Muscle of arm (tissue), 1 donor: ENCODE measurements at regions not wholly inside any gene's neighbourhood (a gene's known extent, or its start where the extent isn't known, plus 50 kb on each side); places are given as distances from the start of the nearest gene placed in this dataset.
"Not testable (repeated sequence)": the region's sequence is repeated elsewhere in the genome, so short reads cannot be mapped to it uniquely, and the experiment has no call there.

Source experiments
- DNase-seq: peaks from one replicate; pipeline ENCODE4 v3.0.0-alpha.2; 2013

DNA sequence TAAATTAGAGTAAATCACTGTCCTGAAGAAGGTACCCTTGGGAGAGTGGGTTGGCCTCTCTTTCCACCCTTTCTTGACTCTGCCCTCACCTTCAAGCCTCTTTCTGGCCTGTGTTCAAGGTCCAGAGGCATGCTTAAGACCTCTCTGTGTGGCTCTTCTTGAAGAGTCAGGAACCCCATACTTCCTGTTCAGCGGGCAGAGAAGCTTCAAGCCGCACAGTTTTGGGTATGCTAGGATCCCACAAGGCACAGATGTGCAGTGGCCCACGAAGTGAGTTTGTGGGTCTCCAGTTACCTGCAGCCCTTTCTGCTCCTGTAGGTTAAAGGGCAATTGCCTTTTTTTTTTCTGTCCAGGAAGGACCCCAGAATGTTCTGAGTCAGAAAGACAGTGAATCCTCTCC lies 113.7 kb downstream of the PPIAL4A start:
- not testable (repeated sequence) for DNase-seq

DNA sequence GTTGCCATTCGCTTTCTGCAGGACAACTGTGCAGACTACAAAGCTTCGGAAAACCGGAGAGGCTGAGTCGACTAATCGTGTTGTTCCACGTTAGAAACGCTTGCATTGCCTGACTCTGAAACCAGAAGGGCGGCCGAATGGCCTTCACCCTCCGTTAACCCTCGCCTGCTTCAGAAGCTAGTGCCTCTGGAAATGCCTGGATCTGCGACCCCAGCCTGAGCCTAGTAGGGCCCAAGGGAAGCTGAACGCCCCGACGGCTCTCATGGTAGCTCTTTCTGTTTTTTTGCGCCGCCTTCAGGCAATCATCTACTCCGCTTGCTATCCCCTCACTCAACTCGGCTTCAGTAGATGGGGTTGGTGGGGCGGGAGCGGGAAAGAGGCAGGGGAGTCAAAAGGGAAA lies 117.3 kb downstream of the PPIAL4A start:
- not testable (repeated sequence) for DNase-seq

DNA sequence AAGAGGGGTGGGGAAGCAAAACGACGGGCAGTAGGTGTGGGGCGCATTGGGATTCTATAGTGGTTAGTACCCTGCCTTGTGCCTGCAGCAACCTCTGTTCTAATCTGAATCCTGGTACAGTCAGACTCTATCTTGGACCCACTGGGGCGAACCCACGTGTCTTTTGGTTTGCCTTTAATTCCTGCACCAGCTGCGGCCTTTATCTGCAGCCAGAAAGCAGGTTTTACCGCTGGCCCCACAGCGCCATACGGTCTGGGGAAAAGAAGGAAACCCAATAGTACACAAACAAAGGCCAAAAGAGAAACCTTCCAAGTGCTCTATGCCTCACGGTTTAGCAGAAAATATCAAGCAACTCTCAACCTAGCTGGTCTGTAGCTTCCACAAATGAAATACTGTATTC lies 118.2 kb downstream of the PPIAL4A start:
- not testable (repeated sequence) for DNase-seq

DNA sequence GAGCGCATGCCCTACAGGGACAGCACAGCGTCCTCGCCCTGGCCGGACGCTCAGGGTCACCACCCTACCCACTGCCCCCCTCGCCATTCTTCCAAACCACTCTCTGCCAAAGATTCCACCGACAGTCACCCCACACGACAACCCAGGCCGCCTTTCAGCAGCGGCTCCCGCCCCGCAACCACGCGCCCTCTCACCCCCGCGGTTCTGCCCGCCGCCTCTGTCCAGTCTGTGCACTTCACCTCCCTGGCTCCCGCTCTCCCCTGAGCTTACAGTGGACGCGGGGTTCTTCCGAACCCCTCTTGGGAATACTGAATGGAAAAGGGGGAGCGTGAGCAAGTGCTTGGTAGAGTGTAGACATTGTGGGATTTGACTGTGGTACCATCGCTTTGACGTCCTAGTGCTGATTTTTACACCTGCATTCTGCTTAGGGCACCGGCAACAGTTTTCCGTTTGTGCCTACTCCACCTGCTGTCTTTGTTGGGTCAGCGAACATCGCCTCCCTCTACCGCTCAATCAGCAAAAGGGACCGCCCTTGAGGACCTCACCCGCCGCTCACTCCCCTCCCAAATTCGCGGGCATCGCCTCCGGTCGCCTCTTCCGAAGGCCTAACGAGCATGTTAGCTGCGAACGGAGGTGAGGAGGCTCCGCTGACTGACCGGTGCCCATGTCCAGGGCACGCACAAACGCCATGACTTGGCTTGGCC lies 119.1 kb downstream of the PPIAL4A start:
- DNase-seq = not testable (repeated sequence)

DNA sequence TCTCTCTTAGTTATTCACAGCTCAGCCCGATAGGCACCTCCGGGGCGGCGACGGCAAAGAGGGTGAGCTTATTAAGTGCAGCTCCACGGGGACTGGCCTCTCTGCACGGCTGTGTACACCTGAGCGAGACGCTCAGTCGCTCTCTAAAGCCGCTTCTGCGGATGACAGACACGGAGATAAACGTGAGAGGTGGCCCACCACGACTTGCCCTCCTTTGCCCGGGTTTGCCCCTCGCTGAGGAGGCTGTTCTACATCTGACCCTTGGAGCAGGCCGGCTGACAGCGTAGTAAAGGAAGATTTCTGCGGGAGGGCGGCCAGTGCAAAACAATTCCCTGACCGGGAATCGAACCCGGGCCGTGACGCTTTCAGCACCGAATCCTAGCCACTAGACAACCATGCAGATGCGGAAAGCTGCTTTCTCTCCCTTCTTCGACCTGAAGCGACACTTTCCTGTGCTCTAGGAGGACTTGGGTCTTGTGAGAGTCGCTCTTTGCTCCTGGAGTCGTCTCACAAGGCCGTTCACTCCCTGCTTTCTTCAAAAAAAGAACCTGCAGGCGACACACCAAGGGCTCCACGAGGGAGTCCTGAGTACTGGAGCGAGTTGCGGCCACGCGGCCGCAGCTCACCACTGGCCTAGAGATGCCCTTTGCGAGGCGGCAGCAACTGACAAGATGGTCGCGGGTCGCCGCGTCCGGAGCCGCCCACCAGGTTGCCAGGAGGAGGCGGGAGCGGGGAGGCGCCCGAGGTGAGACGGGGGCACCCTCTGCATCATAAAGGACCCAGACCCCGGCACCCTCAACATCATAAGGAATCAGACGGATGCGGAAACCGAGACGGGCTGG lies 119.9 kb downstream of the PPIAL4A start:
- DNase-seq = not testable (repeated sequence)

DNA sequence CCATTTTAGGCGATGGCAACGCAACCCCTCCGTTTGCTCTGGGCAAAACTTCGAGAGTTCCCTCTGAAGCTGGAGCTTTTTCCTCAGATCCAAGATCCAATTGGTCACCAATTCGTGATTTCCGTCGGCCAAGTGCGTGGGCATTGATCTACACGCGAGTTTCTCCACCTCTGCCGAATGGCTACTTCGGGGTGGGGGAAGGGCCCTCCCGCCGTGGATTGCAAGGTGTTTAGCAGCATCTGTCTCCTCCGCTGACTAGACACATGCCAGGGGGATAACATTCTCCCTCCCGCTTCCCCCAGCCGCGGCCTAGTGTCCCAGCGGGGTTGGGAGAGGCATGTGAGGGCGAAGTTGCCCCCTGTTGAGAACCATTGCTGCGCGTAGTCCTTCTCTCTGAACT lies 120.6 kb downstream of the PPIAL4A start:
- DNase-seq = not testable (repeated sequence)

DNA sequence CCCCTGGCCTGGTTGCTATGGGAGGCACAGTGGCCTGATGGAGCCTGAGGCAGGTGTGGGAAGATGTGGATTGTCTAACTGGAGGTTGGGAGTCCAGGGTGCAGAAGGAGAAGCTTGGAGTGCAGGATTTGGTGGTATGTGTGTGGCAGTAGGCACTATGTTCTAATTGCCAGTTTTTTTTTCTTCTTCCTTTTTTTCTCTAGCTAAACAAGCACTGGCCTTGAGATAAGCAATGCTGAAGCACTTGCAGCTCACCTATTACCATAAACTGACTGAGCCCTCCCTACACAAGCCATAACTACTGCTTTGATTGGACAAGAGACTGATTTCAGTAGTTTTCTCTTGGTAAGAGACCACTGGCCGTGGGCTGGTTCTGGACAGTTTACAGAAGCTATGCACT lies 123.6 kb downstream of the PPIAL4A start:
- DNase-seq = not testable (repeated sequence)

DNA sequence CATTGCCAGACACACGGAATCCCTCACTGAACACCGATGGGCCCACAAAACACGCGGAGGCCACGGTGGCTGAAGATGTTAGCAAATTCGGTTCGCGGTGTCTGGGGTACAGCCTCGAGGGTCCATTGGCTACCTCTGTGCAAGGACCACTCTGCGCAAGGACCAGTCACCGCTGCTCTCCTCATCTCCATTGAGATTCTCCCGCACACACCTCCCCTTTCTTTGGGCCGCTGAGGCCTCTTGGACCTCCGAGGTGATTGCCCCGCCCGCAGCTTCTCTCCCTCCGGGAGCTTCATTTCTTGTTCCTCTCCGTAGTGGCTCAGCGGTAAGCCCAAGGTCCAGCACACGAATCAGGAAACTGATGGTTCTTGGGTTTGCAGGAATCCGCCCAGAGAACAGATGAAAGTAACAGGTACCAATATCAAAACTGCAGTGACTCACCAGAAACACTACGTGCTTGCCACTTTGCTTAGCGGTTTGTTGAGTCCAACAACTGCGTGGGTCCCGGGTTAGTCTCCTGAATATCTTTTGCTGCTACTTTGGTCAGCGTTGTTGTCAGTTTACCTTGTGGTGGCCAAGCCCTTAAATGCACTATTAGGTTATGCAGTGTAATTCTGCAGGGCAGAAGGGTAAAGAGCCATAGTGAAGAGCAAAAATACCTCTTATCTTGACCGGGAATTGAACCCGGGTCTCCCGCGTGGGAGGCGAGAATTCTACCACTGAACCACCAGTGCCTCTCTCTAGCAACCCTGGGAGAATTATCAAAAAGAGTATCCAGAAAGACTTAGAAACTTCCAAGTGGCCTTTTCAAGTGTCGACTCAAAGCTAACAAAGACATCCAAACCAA lies 126.8 kb downstream of the PPIAL4A start:
- peak; percentile 68 for DNase-seq

DNA sequence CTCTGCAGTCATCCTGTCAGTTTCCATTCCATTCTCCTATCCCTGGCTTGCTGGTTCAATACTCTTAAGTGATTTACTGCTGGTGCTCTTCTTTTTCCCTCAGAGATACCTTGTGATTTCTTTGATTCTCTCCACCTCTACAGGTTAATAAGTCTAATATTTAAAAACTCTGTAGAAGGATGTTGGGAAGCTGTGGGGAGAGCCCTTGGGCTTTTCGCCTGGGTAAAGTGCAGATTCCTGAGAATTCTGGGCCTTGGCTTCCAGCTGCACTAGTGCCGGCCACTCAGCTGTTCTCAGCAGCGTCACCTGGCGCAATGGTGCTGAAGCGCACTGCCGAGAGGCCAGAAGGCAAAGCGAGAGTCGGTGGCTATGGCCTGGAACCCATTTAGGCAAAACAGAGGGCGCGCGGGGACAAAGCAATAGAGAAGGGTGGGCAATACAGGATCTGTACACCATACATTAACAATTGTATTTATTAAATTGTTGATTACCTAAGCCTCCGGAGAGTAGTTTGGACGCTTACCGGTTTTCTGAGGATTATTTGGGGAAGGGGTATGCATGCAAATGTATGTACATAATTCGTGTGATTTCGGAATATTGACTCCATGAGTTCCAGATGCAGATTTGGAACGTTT lies 130.3 kb downstream of the PPIAL4A start:
- DNase-seq = not testable (repeated sequence)

DNA sequence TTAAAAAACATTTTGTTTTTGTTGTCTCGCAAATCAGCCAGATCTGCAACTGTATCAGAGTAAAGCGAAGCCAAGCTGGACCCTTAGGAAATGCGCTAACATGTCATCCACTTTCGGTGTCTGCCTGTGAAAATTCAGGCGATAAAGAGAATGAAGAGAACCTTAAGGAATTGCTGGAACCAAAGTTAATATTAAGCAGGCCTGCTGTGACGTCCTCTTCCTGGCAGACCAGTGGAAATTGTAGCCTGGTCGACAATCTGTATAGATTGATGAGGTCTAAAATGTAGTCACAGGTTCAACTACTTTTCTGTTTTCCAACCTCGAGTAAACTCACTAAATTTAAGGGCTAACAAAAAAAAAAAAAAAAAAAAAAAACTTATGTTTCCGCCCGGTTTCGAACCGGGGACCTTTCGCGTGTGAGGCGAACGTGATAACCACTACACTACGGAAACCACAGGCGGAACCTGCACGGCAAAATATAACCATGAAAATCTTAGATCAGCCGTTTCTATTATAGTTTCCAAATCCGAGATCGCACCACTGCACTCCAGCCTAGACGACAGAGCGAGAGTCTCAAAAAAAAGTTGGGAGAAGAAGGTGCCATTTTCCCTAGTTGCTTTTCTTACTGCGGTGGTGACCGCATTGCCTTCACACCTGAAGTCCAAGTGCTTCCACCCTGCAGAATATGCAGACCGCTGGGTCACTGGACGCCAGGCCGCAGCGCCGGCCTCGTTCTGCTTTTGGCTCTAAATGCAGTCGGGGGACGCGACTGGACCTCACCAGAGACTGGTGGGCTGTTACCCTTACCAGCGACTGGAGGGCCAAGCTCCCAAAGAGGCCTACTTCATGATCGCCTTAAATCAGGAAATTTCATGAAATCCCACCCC lies 131.0 kb downstream of the PPIAL4A start:
- peak; percentile 80 for DNase-seq

DNA sequence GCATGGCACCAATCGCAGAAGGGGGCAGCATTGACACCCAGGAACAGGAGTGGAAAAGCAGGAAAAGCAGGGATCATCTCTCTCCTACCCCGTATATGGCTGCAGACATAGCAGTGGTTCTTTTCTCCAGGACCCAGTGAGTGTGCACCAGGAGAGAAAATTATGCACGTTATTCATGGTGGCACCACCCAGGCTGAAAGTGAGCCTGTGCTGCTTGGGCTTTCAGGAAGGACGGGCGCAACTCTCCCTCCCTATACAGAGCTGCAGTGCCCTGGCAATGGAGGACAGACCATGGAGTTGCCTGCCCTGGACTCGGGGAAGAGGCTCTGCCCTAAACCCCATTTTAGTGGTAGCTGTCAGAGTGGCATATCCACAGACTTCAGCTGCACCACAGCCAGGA lies 132.1 kb downstream of the PPIAL4A start:
- not testable (repeated sequence) for DNase-seq

DNA sequence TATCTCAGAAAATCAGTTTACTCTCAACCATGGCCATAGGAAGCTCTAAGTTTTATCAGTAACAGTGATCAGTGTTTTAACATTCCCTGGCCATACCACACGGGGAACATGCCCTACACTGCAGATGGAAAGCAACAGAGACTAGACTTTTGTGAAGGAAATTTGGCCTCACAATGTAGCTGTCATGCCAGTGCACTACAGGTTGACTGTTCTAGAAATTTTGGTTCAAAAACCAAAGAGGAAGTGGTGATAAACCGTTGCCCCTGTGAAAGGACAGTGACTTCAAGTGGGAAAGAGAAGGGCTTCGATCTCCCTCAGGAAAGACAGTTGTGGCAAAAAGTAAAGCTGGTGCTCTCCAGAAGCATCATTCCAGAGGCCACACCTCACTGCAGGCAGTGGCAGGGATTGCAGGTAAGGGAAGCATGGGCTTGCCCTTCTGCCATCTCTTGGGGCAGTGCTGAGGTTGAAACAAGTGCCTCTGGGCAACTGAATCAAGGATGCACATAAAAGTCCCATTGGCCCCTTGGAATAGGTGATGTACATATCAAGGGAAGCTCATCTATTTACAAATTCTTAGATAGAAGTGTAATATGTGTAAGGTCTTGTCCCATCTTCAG lies 143.4 kb downstream of the PPIAL4A start:
- DNase-seq = not testable (repeated sequence)

DNA sequence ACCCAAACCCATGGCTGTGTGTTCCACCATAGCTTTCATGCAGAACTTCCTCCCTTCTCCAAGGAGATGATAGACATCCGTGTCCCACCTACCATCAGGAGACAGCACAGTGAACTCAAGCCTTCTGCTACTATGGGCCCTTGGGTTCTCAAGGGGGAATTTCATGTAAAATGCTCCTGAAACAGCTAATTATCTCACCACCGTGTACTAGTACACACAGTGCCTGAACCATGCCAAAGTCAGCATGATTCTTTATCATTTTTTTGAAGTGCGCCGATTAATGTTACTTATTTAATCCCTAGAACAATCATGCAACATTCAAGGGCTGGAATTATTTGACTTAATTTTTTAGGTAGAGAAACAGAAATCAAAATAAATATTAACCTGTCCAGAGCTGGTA lies 147.2 kb downstream of the PPIAL4A start:
- not testable (repeated sequence) for DNase-seq

DNA sequence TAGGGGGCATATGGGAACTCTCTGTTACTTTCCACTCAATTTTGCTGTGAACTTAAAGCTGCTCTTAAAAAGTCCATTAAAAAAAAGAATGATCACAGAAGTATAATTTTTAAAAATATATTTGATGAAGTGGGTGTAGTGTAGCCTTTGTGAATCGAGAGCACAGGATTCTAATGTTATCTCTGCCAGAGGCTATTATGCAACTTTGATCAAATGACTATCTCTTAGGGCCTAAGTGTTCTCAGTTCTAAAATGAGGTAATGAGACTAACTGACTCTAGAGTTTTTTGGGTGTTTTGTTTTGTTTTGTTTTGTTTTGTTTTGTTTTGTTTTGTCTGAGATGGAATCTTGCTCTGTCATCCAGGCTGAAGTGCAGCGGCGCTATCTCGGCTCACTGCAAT lies 143.2 kb downstream of the FAM72B start:
- not testable (repeated sequence) for DNase-seq

DNA sequence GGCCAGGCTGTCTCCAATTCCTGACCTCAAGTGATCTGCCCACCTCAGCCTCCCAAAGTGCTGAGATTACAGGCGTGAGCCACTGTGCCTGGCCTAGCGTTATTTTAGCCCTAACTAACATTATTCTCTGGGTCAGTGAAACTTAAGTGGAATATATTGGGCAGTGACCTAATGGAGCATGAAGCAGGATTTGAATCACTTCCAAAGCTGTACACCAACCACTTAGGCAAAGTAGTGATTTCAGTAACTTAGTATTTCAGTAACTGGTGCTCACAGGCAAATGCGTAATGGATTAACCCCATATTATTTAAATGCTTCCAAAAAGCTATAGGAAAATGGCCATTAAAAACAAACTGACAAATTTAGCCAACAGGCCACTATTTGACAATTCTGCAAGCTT lies 142.6 kb downstream of the FAM72B start:
- not testable (repeated sequence) for DNase-seq

DNA sequence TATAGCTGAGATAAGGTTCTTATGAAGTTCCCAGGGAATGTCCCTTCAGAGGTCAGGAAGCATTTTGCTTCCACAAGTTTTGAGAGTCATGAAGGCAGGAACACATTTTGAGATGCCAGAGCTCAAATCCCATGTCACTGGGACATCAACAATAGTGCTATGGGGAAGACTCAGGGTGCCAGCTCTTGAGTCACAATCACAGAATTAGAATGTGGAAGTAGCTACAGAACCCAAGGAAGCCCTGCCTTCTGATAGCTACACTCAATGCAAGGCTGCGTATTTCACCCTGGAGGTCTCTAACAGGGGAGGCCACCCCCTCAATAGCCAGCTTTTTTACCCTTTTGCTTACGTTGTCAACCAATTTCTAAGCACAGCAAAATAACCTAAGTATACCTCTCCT lies 141.3 kb downstream of the FAM72B start:
- DNase-seq = not testable (repeated sequence)

DNA sequence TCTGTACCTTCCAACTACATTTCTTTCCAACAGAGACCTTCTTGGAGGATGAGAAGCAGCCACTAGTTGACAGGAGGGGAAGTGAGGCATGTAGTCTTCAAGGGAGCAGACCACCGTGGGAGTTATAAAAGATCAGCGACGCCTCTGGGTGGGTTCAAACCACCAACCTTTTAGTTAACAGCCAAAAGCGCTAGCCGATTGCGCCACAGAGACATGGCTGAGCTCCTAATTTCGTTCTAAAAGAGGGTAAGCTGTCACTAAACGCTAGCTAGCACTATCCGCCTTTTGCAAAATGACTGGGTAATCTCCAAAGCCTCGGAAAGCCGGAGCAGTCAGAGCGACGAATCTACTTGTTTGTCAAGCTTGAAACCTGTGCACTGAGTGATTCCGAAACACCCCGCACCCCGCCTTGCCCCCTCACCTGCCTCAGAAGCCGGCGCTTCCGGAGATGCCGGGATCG lies 135.8 kb downstream of the FAM72B start:
- not testable (repeated sequence) for DNase-seq

DNA sequence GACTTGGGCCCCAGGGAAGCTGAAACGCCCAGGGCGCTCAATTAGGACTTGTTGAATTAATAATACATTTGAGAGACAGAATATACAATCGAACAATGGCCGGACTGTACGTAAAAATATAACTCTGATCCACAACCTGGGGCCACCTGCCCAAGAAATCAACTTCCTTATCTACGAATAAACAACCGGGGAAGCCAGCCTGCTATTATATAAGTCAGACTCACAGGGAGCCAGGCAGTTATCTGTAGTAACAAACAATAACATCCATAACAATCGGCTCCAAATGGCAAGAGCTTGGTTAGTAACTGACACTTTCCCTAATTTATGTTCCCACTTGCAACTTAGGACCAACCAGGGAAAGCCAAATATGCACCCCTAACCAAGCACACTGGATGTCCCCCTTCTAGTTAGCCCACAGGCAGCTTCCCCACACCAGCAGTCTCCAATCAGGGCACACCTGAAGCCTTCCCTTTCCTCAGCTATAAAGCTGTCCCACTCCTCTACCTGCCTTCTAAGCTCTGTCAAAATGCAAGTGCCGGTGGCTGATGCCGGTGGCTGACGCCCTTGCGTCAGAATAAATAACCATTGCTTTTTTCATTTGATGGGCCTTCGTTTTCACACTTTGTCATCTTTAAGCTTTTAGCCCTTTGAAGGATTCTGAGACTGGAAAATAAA lies 135.2 kb downstream of the FAM72B start:
- DNase-seq = not testable (repeated sequence)

DNA sequence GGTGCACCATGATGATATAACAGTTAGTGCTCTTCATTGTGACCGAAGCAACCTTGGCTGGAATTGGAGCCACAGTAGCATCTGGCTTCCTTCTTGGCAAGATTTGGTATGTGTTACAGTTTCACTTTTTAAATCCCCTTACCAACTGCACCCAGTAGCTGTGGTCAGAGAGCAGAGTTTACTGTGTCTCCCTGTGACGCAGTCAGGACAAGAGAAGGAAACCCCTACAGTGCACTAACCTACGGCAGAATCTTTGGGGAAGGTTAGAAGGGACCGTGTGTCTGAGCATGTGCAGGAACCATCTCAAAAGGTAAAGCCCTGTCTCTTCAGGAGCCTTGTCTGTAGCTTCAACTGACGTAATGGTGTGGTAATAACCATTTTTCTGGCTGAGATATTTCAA lies 134.0 kb downstream of the FAM72B start:
- DNase-seq = not testable (repeated sequence)
